Ishikawa (cell line): ENCODE measurements at regions not wholly inside any gene's neighbourhood (a gene's known extent, or its start where the extent isn't known, plus 50 kb on each side); places are given as distances from the start of the nearest gene placed in this dataset.

Experiments used
- CEBPB ChIP-seq: IDR thresholded peaks from 2 replicates; pipeline ENCODE4 v1.6.1; 2012
- CREB1 ChIP-seq: IDR thresholded peaks from 2 replicates; pipeline ENCODE4 v1.6.1; 2012; ENCODE audit warnings: low read depth
- EGR1 ChIP-seq: IDR thresholded peaks from 2 replicates; pipeline ENCODE4 v1.6.1; 2012
- EP300 ChIP-seq: IDR thresholded peaks from 2 replicates; pipeline ENCODE4 v1.6.1; 2012; ENCODE audit warnings: borderline replicate concordance
- FOXM1 ChIP-seq: IDR thresholded peaks from 2 replicates; pipeline ENCODE4 v1.6.1; 2012; ENCODE audit warnings: low read depth, borderline replicate concordance
- MAX ChIP-seq: IDR thresholded peaks from 2 replicates; pipeline ENCODE4 v1.6.1; 2012
- NFIC ChIP-seq: IDR thresholded peaks from 2 replicates; pipeline ENCODE4 v1.6.1; 2012
- RAD21 ChIP-seq: IDR thresholded peaks from 2 replicates; pipeline ENCODE4 v1.6.1; 2012; ENCODE audit warnings: low read depth
- REST ChIP-seq: IDR thresholded peaks from 2 replicates; pipeline ENCODE4 v1.6.1; 2012; ENCODE audit warnings: low read depth, mild to moderate bottlenecking
- TAF1 ChIP-seq: IDR thresholded peaks from 2 replicates; pipeline ENCODE4 v1.6.1; 2012; ENCODE audit warnings: low read depth, mild to moderate bottlenecking
- TCF12 ChIP-seq: IDR thresholded peaks from 2 replicates; pipeline ENCODE4 v1.6.1; 2012; ENCODE audit warnings: low read depth
- TEAD4 ChIP-seq: IDR thresholded peaks from 2 replicates; pipeline ENCODE4 v1.6.1; 2012
- USF1 ChIP-seq: IDR thresholded peaks from 2 replicates; pipeline ENCODE4 v1.6.1; 2012
- YY1 ChIP-seq: IDR thresholded peaks from 2 replicates; pipeline ENCODE4 v1.6.1; 2012; ENCODE audit warnings: low read depth
- ZBTB7A ChIP-seq: IDR thresholded peaks from 2 replicates; pipeline ENCODE4 v1.6.1; 2012; ENCODE audit warnings: low read depth

GRCh38 chr11:131204282-131204681 is 166.1 kb upstream of the NTM start:
- TF ChIP-seq TEAD4 (no peak), ZBTB7A (no peak), CREB1 (no peak), CEBPB (no peak), RAD21 (no peak), MAX (no peak)

GRCh38 chr11:131204765-131205380 is 165.5 kb upstream of the NTM start:
- TF ChIP-seq MAX (no peak), REST (no peak), TAF1 (no peak), FOXM1 (no peak)

- TF ChIP-seq REST: no peak
Measured at GRCh38 chr11:131206671-131207070, 163.7 kb upstream of the NTM start.

- TF ChIP-seq REST (no peak), EGR1 (no peak), EP300 (no peak), ZBTB7A (no peak), FOXM1 (no peak), MAX (no peak), NFIC (no peak), CREB1 (no peak), CEBPB (no peak), YY1 (no peak)
Measured at GRCh38 chr11:131207901-131208300, 162.5 kb upstream of the NTM start.

- TF ChIP-seq NFIC: no peak
- peak; percentile 20; the same call in 1 of the 2 replicates for TF ChIP-seq RAD21
Measured at GRCh38 chr11:131217313-131218310, 152.8 kb upstream of the NTM start.

- TF ChIP-seq EP300: no peak
- TF ChIP-seq TEAD4: no peak
- TF ChIP-seq ZBTB7A: no peak
- no peak for TF ChIP-seq USF1
- TF ChIP-seq MAX: no peak
- TF ChIP-seq TCF12: no peak
- TF ChIP-seq NFIC: no peak
- TF ChIP-seq REST: no peak
- no peak for TF ChIP-seq EGR1
- no peak for TF ChIP-seq FOXM1
- no peak for TF ChIP-seq TAF1
- TF ChIP-seq YY1: no peak
- no peak for TF ChIP-seq RAD21
- no peak for TF ChIP-seq CREB1
- TF ChIP-seq CEBPB: no peak
Measured at GRCh38 chr11:131218542-131218941, 151.9 kb upstream of the NTM start.
